Neural progenitor cell (in vitro differentiated cells): ENCODE measurements at regions not wholly inside any gene's neighbourhood (a gene's known extent, or its start where the extent isn't known, plus 50 kb on each side); places are given as distances from the start of the nearest gene placed in this dataset.

Experiments used
- EZH2phosphoT487 ChIP-seq: fragments of 200-600 bp; sonication (generic); IDR thresholded peaks from 2 replicates; pipeline ENCODE4 v1.6.1; 2017; ENCODE audit warnings: antibody characterized with exemption
- TF ChIP-seq, protein P1 (sequence below): fragments of 200-600 bp; sonication (generic); IDR thresholded peaks from 2 replicates; pipeline ENCODE4 v1.5.1; 2017; ENCODE audit warnings: antibody characterized with exemption, mild to moderate bottlenecking

DNA sequence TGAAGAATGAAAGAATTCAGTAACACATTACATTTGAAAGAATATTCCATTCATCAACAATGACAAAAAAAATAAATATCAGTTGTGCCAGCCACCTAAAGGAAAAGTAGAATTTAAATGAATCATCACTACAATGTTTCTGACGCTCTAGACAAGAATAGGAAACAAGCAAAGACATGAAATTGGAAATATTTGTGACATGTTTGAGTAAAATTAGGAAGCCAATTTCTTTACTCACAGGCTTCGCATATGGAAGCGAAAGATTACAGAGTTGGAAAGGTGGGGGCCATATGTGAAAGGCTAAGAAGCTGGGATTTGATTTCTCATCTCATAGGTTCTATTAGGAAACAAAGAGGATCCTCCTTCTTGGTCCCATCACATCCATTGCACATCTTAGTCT is 279.0 kb downstream of the IPO8 start:
- TF ChIP-seq, protein P1, sequence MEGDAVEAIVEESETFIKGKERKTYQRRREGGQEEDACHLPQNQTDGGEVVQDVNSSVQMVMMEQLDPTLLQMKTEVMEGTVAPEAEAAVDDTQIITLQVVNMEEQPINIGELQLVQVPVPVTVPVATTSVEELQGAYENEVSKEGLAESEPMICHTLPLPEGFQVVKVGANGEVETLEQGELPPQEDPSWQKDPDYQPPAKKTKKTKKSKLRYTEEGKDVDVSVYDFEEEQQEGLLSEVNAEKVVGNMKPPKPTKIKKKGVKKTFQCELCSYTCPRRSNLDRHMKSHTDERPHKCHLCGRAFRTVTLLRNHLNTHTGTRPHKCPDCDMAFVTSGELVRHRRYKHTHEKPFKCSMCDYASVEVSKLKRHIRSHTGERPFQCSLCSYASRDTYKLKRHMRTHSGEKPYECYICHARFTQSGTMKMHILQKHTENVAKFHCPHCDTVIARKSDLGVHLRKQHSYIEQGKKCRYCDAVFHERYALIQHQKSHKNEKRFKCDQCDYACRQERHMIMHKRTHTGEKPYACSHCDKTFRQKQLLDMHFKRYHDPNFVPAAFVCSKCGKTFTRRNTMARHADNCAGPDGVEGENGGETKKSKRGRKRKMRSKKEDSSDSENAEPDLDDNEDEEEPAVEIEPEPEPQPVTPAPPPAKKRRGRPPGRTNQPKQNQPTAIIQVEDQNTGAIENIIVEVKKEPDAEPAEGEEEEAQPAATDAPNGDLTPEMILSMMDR = no peak
- no peak for TF ChIP-seq EZH2phosphoT487
